Loucy (cell line): ENCODE measurements at regions not wholly inside any gene's neighbourhood (a gene's known extent, or its start where the extent isn't known, plus 50 kb on each side); places are given as distances from the start of the nearest gene placed in this dataset.

Source experiments
- H2AFZ ChIP-seq: fragments of 200-600 bp; sonication (generic); 2 replicates; pipeline ENCODE4 v1.6.0; 2016; ENCODE audit warnings: antibody characterized with exemption, mild to moderate bottlenecking, low read length, moderate library complexity
- H3F3A ChIP-seq: fragments of 200-600 bp; 2 replicates; pipeline ENCODE4 v1.6.0; 2016; ENCODE audit warnings: antibody characterized with exemption, low read depth, mild to moderate bottlenecking
- H3K27me3 ChIP-seq: fragments of 200-600 bp; sonication (generic); 2 replicates; pipeline ENCODE4 v1.6.1; 2014; ENCODE audit warnings: low read length, mild to moderate bottlenecking; ENCODE audit not compliant: insufficient read depth, poor library complexity, severe bottlenecking
- H3K36me3 ChIP-seq: fragments of 200-600 bp; sonication (generic); 2 replicates; pipeline ENCODE4 v1.6.1; 2016; ENCODE audit warnings: low read length; ENCODE audit not compliant: insufficient read depth
- H3K4me1 ChIP-seq: fragments of 200-600 bp; sonication (generic); 2 replicates; pipeline ENCODE4 v1.5.1; 2014; ENCODE audit warnings: low read length, mild to moderate bottlenecking; ENCODE audit not compliant: insufficient read depth, poor library complexity, severe bottlenecking
- H3K4me2 ChIP-seq: fragments of 200-600 bp; sonication (generic); 2 replicates; pipeline ENCODE4 v1.6.0; 2014; ENCODE audit warnings: antibody characterized with exemption, low read length, low read depth, mild to moderate bottlenecking; ENCODE audit not compliant: poor library complexity, severe bottlenecking
- H3K4me3 ChIP-seq: fragments of 200-600 bp; sonication (generic); 2 replicates; pipeline ENCODE4 v1.5.1; 2014; ENCODE audit warnings: low read length, mild to moderate bottlenecking, mixed read lengths; ENCODE audit not compliant: poor library complexity, severe bottlenecking
- H3K79me2 ChIP-seq: fragments of 200-600 bp; sonication (generic); 2 replicates; pipeline ENCODE4 v1.6.1; 2014; ENCODE audit warnings: low read length; ENCODE audit not compliant: insufficient read depth
- H3K9ac ChIP-seq: fragments of 200-600 bp; sonication (generic); 2 replicates; pipeline ENCODE4 v1.6.0; 2014; ENCODE audit warnings: mild to moderate bottlenecking, low read depth, low read length, moderate library complexity; ENCODE audit not compliant: poor library complexity, severe bottlenecking
- H3K9me2 ChIP-seq: fragments of 200-600 bp; sonication (generic); replicated peaks from 2 replicates; pipeline ENCODE4 v1.6.1; 2016; ENCODE audit warnings: low read depth, low read length, mixed read lengths
- H3K9me3 ChIP-seq: fragments of 200-600 bp; sonication (generic); 2 replicates; pipeline ENCODE4 v1.6.1; 2014; ENCODE audit warnings: mild to moderate bottlenecking, antibody characterized with exemption, low read length, low read depth; ENCODE audit not compliant: insufficient read depth
- H4K20me1 ChIP-seq: fragments of 200-600 bp; sonication (generic); 2 replicates; pipeline ENCODE4 v1.6.0; 2014; ENCODE audit warnings: antibody characterized with exemption, low read length, mild to moderate bottlenecking; ENCODE audit not compliant: insufficient read depth, poor library complexity, severe bottlenecking
- CTCF ChIP-seq: fragments of 200-600 bp; sonication (generic); conservative IDR thresholded peaks from 2 replicates; pipeline ENCODE4 v1.5.1; 2014; ENCODE audit warnings: mild to moderate bottlenecking, antibody characterized with exemption, low read length
- EZH2phosphoT487 ChIP-seq: fragments of 200-600 bp; IDR thresholded peaks from 2 replicates; pipeline ENCODE4 v1.6.1; 2018; ENCODE audit warnings: antibody characterized with exemption, mild to moderate bottlenecking, moderate library complexity, borderline replicate concordance

GRCh38 chr10:88216976-88217375 lies 353.6 kb downstream of the PTEN start:
- TF ChIP-seq CTCF (no peak), EZH2phosphoT487 (no peak)
- Histone ChIP-seq H2AFZ (no peak overlapping the region), H4K20me1 (peaks cover 32% of the 10 kb centered on the region), H3F3A (no peaks in the 10 kb centered on the region), H3K4me3 (no peak overlapping the region), H3K27me3 (no peaks in the 10 kb centered on the region), H3K9ac (no peak overlapping the region), H3K36me3 (peaks cover 33% of the 10 kb centered on the region; the same call in 1 of the 2 replicates), H3K9me3 (no peaks in the 10 kb centered on the region), H3K4me1 (peaks cover 5% of the 10 kb centered on the region), H3K79me2 (peaks cover 88% of the 10 kb centered on the region), H3K4me2 (no peak overlapping the region), H3K9me2 (no peaks in the 10 kb centered on the region)

GRCh38 chr10:88218362-88218761 lies 354.9 kb downstream of the PTEN start:
- no peaks in the 10 kb centered on the region for H3K9me3 ChIP-seq
- H4K20me1 ChIP-seq: peaks cover 32% of the 10 kb centered on the region
- TF ChIP-seq CTCF (no peak), EZH2phosphoT487 (no peak)
- no peak overlapping the region for H3K4me2 ChIP-seq
- H3K9ac ChIP-seq: no peak overlapping the region
- H3K9me2 ChIP-seq: no peaks in the 10 kb centered on the region
- H3K4me1 ChIP-seq: peaks cover 11% of the 10 kb centered on the region
- H3K36me3 ChIP-seq: peaks cover 46% of the 10 kb centered on the region; the same call in 1 of the 2 replicates
- no peaks in the 10 kb centered on the region for H3K27me3 ChIP-seq
- H2AFZ ChIP-seq: no peak overlapping the region
- H3K79me2 ChIP-seq: peaks cover 86% of the 10 kb centered on the region
- no peak overlapping the region for H3K4me3 ChIP-seq
- no peaks in the 10 kb centered on the region for H3F3A ChIP-seq

GRCh38 chr10:88219753-88220152 lies 356.3 kb downstream of the PTEN start:
- Histone ChIP-seq H3K36me3 (peaks cover 58% of the 10 kb centered on the region; the same call in 1 of the 2 replicates), H3K9me2 (no peaks in the 10 kb centered on the region), H3K9me3 (no peaks in the 10 kb centered on the region), H2AFZ (no peak overlapping the region), H3K9ac (no peak overlapping the region), H3F3A (no peaks in the 10 kb centered on the region), H3K4me2 (no peak overlapping the region), H4K20me1 (peaks cover 29% of the 10 kb centered on the region), H3K4me1 (peaks cover 11% of the 10 kb centered on the region), H3K79me2 (peaks cover 84% of the 10 kb centered on the region), H3K4me3 (no peak overlapping the region), H3K27me3 (no peaks in the 10 kb centered on the region)
- TF ChIP-seq EZH2phosphoT487: no peak
- TF ChIP-seq CTCF: no peak
